ENCODE measurements at regions not wholly inside any gene's neighbourhood (a gene's known extent, or its start where the extent isn't known, plus 50 kb on each side); places are given as distances from the start of the nearest gene placed in this dataset.

DNA sequence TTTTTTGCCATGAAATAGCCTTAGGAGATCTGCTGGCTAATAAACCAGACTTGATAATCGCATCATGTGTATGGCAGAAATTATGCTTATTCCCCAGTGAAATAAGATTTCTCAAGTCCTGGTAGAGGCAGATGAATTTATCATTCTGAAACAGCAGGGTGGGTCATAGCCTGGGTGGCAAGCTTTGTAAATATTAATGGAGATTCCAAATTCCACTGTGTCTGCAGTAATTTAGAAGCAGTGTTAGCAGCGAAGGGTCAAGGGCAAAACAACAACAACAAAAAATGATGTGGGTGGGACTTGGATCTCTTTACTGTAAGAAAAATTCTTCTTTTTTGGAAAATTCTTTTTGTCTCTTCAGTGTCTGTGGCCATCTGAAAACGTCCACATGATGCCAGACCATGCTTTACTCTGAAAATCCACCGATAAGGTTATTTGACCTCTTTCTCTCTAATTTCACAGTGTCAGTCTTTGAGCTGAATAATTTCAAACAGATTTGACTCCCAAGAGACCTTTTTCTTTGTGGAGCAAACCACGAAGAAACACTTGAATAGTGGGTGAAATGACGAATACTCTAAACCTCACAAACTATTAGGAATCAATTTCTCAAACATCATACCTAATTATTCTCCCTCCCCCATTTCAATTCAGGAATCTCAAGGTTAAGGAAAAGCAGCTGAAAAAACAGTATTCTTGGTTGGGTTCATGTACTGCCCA is 106.0 kb upstream of the RPS23 start:
- H3K36me3 ChIP-seq, result no peaks in the 10 kb centered on the region
- no peaks in the 10 kb centered on the region for H3K9me3 ChIP-seq (ENCODE audit: low read depth)
- no peak for TF ChIP-seq CTCF (IDR thresholded peaks at IDR 0.05; ENCODE audit: low read depth, low read length)
- no peaks in the 10 kb centered on the region for H3K27me3 ChIP-seq
- no peak for DNase-seq (ENCODE audit: low read depth in 1 of 2, low spot score in 1 of 2)
- H3K4me3 ChIP-seq, result no peak overlapping the region
- peaks cover under 1% of the 10 kb centered on the region for H3K4me1 ChIP-seq (ENCODE audit: low read depth)
- H3K27ac ChIP-seq, result no peak overlapping the region

DNA sequence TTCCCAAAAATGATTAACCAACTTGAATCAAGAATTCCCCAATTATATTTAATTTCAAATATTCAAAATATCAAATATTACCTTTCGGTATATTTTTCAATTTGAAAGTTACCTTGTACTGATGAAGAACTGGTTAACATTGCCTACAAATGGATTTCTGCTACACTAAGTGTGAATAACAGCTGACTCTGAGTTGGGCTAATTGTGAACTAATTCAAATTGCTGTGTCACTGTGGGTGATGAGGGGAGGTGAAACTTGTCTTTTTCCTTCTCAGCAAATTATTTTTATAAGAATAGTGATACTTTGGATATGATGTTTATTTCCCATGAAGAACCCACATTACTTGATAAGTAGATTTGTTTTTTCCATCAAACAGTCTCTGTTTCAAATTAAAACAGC is 103.4 kb upstream of the RPS23 start:
- Histone ChIP-seq H3K4me3 (no peak overlapping the region), H3K27ac (no peak overlapping the region), H3K9me3 (ENCODE audit: low read depth) (no peaks in the 10 kb centered on the region), H3K4me1 (ENCODE audit: low read depth) (no peaks in the 10 kb centered on the region), H3K36me3 (no peaks in the 10 kb centered on the region), H3K27me3 (no peaks in the 10 kb centered on the region)
- DNase-seq (ENCODE audit: low read depth in 1 of 2, low spot score in 1 of 2), result no peak
- TF ChIP-seq CTCF (IDR thresholded peaks at IDR 0.05; ENCODE audit: low read depth, low read length), result no peak

- H3K36me3 ChIP-seq, result no peaks in the 10 kb centered on the region
- H3K27me3 ChIP-seq, result no peaks in the 10 kb centered on the region
- no peak for TF ChIP-seq CTCF (IDR thresholded peaks at IDR 0.05; ENCODE audit: low read depth, low read length)
- DNase-seq (ENCODE audit: low read depth in 1 of 2, low spot score in 1 of 2), result no peak
- H3K27ac ChIP-seq, result no peak overlapping the region
- no peaks in the 10 kb centered on the region for H3K9me3 ChIP-seq (ENCODE audit: low read depth)
- H3K4me3 ChIP-seq, result no peak overlapping the region
- no peaks in the 10 kb centered on the region for H3K4me1 ChIP-seq (ENCODE audit: low read depth)
Measured at GRCh38 chr5:82376307-82376706, 98.2 kb upstream of the RPS23 start.

GRCh38 chr5:82375488-82376244 is 97.5 kb upstream of the RPS23 start:
- H3K27me3 ChIP-seq, result no peaks in the 10 kb centered on the region
- no peak for DNase-seq (ENCODE audit: low read depth in 1 of 2, low spot score in 1 of 2)
- no peak overlapping the region for H3K27ac ChIP-seq
- H3K4me1 ChIP-seq (ENCODE audit: low read depth), result no peaks in the 10 kb centered on the region
- no peaks in the 10 kb centered on the region for H3K36me3 ChIP-seq
- no peak overlapping the region for H3K4me3 ChIP-seq
- no peak for TF ChIP-seq CTCF (IDR thresholded peaks at IDR 0.05; ENCODE audit: low read depth, low read length)
- H3K9me3 ChIP-seq (ENCODE audit: low read depth), result no peaks in the 10 kb centered on the region

- Histone ChIP-seq H3K27me3 (no peaks in the 10 kb centered on the region), H3K36me3 (no peaks in the 10 kb centered on the region), H3K4me1 (ENCODE audit: low read depth) (no peaks in the 10 kb centered on the region), H3K9me3 (ENCODE audit: low read depth) (no peaks in the 10 kb centered on the region), H3K4me3 (no peak overlapping the region), H3K27ac (no peak overlapping the region)
- TF ChIP-seq CTCF (IDR thresholded peaks at IDR 0.05; ENCODE audit: low read depth, low read length), result no peak
- no peak for DNase-seq (ENCODE audit: low read depth in 1 of 2, low spot score in 1 of 2)
Measured at GRCh38 chr5:82374637-82375036, 96.5 kb upstream of the RPS23 start.

All from cardiac muscle cell (in vitro differentiated cells and primary cell).